NT2/D1 (cell line): ENCODE measurements at regions not wholly inside any gene's neighbourhood (a gene's known extent, or its start where the extent isn't known, plus 50 kb on each side); places are given as distances from the start of the nearest gene placed in this dataset.

ENCODE experiments used
- DNase-seq: peaks from one replicate; pipeline ENCODE4 v3.0.0-alpha.2; 2011; ENCODE audit warnings: low read depth, low spot score
- H3K27me3 ChIP-seq: 2 replicates; pipeline ENCODE4 v1.6.0; 2011; ENCODE audit warnings: mild to moderate bottlenecking; ENCODE audit not compliant: insufficient read length, insufficient read depth
- H3K36me3 ChIP-seq: 2 replicates; pipeline ENCODE4 v1.6.1; 2011; ENCODE audit warnings: mild to moderate bottlenecking, low read length, mixed read lengths; ENCODE audit not compliant: insufficient read depth, insufficient read length
- H3K4me1 ChIP-seq: 2 replicates; pipeline ENCODE4 v1.5.1; 2011; ENCODE audit not compliant: insufficient read depth, insufficient read length
- H3K4me3 ChIP-seq: 2 replicates; pipeline ENCODE4 v1.5.1; 2011; ENCODE audit warnings: low read depth; ENCODE audit not compliant: insufficient read length
- H3K9ac ChIP-seq: 2 replicates; pipeline ENCODE4 v1.6.0; 2011; ENCODE audit warnings: low read depth; ENCODE audit not compliant: insufficient read length
- H3K9me3 ChIP-seq: 2 replicates; pipeline ENCODE4 v1.5.1; 2011; ENCODE audit warnings: mild to moderate bottlenecking, low read length; ENCODE audit not compliant: insufficient read depth
- SUZ12 ChIP-seq: IDR thresholded peaks from 2 replicates; pipeline ENCODE4 v1.6.1; 2011; ENCODE audit not compliant: insufficient read length, insufficient read depth; ENCODE audit errors: extremely low read depth
- YY1 ChIP-seq: IDR thresholded peaks from 2 replicates; pipeline ENCODE4 v1.6.1; 2011; ENCODE audit not compliant: insufficient read length, insufficient read depth
- ZNF274 ChIP-seq: IDR thresholded peaks from 2 replicates; pipeline ENCODE4 v1.6.1; 2011; ENCODE audit warnings: mild to moderate bottlenecking, low read depth, low read length

DNA sequence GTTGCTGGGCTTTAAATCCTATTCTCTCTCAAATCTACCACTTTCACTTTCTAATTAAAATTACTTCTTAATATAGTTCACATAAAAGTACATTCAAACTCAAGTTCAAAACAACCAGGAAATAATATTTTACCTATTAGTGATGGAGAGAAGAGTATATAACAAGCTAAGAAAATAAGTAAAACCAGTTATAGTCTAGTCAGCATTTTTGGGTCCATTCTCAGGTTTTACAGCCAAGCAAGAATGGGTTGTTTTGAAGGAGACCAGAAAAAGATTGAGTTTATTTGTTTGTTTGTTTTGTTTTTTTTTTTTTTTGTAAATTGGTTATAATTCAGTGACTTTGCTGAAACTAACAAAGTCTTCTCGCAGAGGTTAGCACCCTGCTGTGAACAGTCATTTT lies 106.3 kb upstream of the PTPRZ1 start:
- no peaks in the 10 kb centered on the region for H3K36me3 ChIP-seq
- no peak overlapping the region for H3K4me3 ChIP-seq
- TF ChIP-seq SUZ12 (no peak), ZNF274 (no peak), YY1 (no peak)
- no peaks in the 10 kb centered on the region for H3K9me3 ChIP-seq
- H3K9ac ChIP-seq, result no peak overlapping the region
- DNase-seq, result no peak
- no peaks in the 10 kb centered on the region for H3K4me1 ChIP-seq
- no peaks in the 10 kb centered on the region for H3K27me3 ChIP-seq

DNA sequence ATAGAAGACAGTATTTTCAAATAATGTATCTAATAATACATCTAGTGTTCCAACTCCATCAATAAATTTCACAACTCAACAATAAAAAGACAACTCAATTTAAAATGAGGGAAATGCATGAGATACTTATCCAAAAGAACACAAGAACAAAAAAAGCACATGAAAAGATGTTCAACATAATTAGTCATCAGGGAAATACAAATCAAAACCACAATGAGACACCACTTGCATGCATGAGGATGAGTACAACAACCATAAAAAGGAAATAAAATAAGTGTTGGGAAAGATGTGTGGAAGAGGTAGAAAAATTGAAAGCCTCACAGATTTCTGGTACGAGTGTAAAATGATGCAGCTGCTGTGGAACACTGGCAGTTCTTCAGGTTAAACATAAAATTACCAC lies 111.6 kb upstream of the PTPRZ1 start:
- TF ChIP-seq SUZ12, result no peak
- TF ChIP-seq YY1, result no peak
- no peak for TF ChIP-seq ZNF274
- Histone ChIP-seq H3K9me3 (no peaks in the 10 kb centered on the region), H3K9ac (no peak overlapping the region), H3K36me3 (no peaks in the 10 kb centered on the region), H3K4me3 (no peak overlapping the region), H3K27me3 (no peaks in the 10 kb centered on the region), H3K4me1 (no peaks in the 10 kb centered on the region)
- no peak for DNase-seq

DNA sequence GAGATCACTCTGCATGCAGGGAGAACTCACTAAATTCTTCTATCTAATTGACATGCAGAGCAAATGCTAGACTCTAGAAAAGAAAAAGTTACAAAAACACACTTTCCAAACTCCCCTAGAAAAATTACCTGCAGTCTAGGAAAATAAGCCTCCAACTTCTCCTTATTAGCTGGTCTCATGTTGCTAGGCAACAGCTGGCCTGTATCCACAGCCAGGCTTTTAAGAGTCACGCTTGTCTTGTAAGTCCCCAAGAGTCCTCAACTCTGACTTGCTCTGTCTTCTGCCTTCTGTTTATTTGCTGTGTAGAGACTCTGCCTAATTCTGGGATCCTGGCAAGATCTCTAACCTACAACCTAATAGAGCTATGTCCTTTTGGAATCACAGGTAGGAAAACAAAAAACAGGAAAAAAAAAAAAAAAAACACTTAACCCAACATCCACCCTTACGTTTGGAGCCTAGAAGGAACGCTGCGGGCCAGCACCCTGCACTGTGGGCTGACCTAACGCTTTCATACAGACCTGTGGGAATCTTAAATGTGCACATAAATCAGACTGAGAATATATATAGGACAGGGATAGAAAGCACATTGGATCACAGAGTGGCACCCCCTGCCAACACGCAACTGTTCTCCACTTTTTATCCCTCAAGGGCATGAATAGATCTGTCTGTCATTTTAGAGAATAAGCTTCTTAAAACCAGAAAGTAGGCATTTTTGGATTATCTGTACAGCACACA lies 117.0 kb upstream of the PTPRZ1 start:
- Histone ChIP-seq H3K9ac (no peak overlapping the region), H3K4me1 (no peaks in the 10 kb centered on the region), H3K27me3 (no peaks in the 10 kb centered on the region), H3K36me3 (no peaks in the 10 kb centered on the region), H3K4me3 (no peak overlapping the region), H3K9me3 (no peaks in the 10 kb centered on the region)
- DNase-seq, result peak; percentile 27
- TF ChIP-seq YY1, result no peak
- no peak for TF ChIP-seq SUZ12
- no peak for TF ChIP-seq ZNF274

DNA sequence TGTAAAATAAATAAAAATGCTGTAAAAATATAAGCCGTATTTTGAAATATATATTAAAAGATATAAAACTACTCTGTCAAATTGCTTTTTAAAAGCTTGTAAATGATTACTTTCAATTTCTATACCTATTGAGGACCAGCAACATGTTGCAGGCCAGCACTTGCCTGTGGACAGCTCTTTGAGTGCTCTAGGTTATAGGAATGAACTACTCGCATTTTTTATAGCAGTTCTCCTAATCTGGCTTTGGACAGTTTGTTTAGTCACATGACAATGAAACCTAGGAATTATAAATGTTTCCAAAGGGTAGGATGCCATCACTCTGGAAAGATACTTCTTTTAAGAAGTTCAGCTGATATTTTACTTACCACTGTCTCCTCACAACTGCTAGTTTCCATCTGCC lies 117.7 kb upstream of the PTPRZ1 start:
- Histone ChIP-seq H3K4me1 (no peaks in the 10 kb centered on the region), H3K4me3 (no peak overlapping the region), H3K36me3 (no peaks in the 10 kb centered on the region), H3K27me3 (no peaks in the 10 kb centered on the region), H3K9me3 (no peaks in the 10 kb centered on the region), H3K9ac (no peak overlapping the region)
- TF ChIP-seq SUZ12 (no peak), ZNF274 (no peak), YY1 (no peak)
- DNase-seq, result no peak

DNA sequence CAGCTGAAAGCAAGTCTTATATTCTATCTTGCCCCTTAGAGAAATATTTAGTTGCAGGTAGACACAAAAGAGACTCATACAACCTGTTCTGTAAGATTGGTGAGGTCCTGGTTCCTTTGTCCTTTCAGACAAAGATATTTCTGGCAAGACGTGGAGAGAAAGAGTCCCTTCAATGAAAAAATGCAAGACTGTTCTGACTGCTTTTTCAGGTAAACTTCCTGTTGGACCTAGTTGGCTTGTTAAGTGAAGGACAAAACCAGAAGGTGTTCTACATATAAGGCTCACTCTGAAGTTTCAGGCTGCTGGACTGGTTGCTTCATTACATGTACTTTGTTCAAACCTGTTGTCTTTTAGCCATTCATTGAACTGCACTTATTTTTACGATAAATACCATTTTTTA lies 119.0 kb upstream of the PTPRZ1 start:
- DNase-seq, result no peak
- H3K9me3 ChIP-seq, result no peaks in the 10 kb centered on the region
- TF ChIP-seq ZNF274 (no peak), SUZ12 (no peak)
- no peak overlapping the region for H3K9ac ChIP-seq
- H3K36me3 ChIP-seq, result no peaks in the 10 kb centered on the region
- no peak overlapping the region for H3K4me3 ChIP-seq
- H3K4me1 ChIP-seq, result no peaks in the 10 kb centered on the region
- H3K27me3 ChIP-seq, result no peaks in the 10 kb centered on the region

DNA sequence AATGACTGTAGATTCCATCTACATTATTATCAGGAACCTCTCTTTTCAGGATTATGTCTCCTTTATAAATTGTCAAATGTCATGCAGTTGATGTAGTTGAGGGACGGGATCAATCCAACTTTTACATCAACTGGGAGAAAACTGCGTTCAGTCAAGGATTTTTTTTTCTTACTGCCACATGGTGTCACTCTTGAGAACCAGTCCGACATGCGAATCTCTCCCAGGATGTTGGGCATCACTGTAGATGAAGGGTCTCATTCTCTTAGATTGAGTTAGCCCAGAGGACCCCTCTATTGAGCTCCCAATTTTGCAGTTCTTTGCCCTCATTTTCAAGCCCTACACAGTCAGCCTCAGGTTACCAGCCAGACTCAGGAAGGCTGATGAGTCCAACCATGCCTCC lies 120.3 kb upstream of the PTPRZ1 start:
- no peak overlapping the region for H3K9ac ChIP-seq
- H3K9me3 ChIP-seq, result no peaks in the 10 kb centered on the region
- H3K36me3 ChIP-seq, result no peaks in the 10 kb centered on the region
- no peaks in the 10 kb centered on the region for H3K4me1 ChIP-seq
- no peaks in the 10 kb centered on the region for H3K27me3 ChIP-seq
- DNase-seq, result peak; percentile 8
- TF ChIP-seq SUZ12 (no peak), ZNF274 (no peak), YY1 (no peak)
- H3K4me3 ChIP-seq, result no peak overlapping the region

DNA sequence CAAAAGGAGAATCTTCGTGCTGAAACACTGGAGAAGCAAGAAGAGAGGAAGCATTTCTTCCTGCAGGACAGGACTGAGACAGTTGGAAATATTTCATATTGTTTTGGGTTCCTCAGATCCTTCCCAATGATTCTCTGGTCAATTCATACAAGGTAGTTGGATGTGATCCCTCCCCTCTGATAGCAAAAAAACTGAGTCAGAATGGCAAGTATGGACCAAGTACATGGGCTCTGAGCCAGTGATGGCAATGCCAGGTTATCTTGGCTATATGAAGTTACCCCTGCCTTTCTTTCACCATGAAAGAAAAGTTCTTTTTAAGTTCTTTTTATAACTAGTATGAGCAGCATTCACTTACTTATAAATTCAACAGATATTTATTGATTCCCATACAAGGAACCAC lies 124.4 kb upstream of the PTPRZ1 start:
- H3K4me1 ChIP-seq, result no peaks in the 10 kb centered on the region
- no peaks in the 10 kb centered on the region for H3K36me3 ChIP-seq
- no peak overlapping the region for H3K9ac ChIP-seq
- H3K4me3 ChIP-seq, result no peak overlapping the region
- no peaks in the 10 kb centered on the region for H3K27me3 ChIP-seq
- no peak for TF ChIP-seq SUZ12
- TF ChIP-seq YY1, result no peak
- no peak for TF ChIP-seq ZNF274
- H3K9me3 ChIP-seq, result no peaks in the 10 kb centered on the region
- no peak for DNase-seq

DNA sequence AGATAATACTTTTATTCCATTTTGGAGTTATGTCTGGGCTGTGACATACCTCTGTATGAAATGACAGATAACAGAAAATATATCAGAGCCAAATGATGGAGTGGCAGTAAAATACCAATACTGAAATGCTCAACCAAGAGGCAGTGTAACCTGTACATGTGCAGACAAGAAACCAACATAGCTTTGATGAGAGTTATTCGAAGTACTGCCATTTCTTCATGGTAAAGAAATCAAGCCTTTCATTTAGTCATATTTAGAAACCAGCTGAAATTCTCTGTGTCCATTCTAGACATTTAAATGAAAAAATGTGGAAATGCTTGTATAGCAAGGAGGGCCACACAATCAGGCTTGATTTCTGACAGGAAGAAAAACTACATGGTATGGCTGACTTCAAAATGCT lies 127.1 kb upstream of the PTPRZ1 start:
- no peak overlapping the region for H3K4me3 ChIP-seq
- H3K9ac ChIP-seq, result no peak overlapping the region
- H3K27me3 ChIP-seq, result no peaks in the 10 kb centered on the region
- H3K4me1 ChIP-seq, result no peaks in the 10 kb centered on the region
- TF ChIP-seq SUZ12, result no peak
- TF ChIP-seq ZNF274, result no peak
- no peak for TF ChIP-seq YY1
- no peaks in the 10 kb centered on the region for H3K36me3 ChIP-seq
- no peaks in the 10 kb centered on the region for H3K9me3 ChIP-seq
- DNase-seq, result no peak
